Ammon's horn (tissue), 1 donor: ENCODE measurements at regions not wholly inside any gene's neighbourhood (a gene's known extent, or its start where the extent isn't known, plus 50 kb on each side); places are given as distances from the start of the nearest gene placed in this dataset.

Source experiments
- DNase-seq: peaks from one replicate; pipeline ENCODE4 v3.0.0-alpha.2; 2016; ENCODE audit warnings: low spot score

DNA sequence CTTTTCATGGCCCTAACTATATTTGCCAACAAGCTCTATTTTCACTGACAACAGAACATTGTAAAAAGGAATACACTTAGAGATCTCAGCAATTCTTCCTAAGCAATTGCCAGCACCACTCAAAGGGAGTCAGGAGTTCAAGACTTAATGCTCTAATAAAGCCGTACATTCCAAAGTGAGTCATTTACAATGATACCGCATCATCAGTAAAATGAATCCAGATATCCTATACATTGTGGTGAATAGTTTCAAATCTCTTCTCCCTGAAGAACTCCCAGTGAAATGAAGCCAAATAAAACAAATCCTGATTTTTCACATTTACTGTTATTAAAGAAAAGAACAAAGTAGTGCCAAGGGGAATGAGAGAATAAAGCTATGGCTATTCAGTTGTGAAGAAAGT lies 2898.7 kb upstream of the PCDH20 start:
- no peak for DNase-seq

- DNase-seq, result no peak
These were observed 2896.3 kb upstream of the PCDH20 start for GRCh38 chr13:64311948-64312347.

- DNase-seq, result no peak
These were observed 2895.5 kb upstream of the PCDH20 start for GRCh38 chr13:64311112-64311511.

DNA sequence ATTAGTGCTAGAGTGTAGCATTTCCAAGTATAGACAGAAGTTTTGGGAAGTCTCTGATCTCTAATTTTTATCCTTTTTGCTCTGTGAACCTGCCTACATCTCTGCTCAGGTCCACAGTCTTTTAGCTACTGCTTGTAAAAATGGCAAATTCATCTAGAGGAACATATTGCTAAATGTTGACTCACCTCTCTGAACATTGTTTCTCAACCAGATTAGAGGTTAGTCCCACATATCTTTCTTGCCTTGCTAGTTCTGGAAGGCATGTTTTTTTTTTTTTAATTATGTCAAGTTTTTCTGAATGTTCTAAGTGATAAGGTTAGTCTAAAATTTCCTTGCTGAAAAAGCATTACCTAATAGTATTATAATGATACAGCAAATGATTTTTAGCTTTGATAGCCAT lies 2889.6 kb upstream of the PCDH20 start:
- no peak for DNase-seq

- DNase-seq, result no peak
These were observed 2884.6 kb upstream of the PCDH20 start for GRCh38 chr13:64300239-64300638.

DNA sequence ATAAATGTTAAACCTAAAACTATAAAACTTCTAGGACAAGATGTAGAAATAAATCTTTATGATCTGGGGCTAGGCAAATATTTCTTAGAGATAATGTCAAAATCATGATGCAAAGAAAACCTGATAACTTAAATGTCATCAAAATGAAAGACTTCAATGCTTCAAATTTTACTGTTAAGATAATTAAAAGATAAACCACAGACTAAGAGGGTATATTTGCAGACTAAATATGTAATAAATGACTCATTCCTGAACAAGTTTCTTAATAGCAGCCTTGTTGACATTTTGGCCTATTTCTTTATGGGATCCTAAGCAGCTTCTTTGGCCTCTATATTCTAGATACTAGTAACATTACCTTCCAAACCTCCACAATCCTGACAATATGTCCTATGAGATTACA lies 2878.3 kb upstream of the PCDH20 start:
- no peak for DNase-seq

GRCh38 chr13:64289702-64290101 lies 2874.1 kb upstream of the PCDH20 start:
- no peak for DNase-seq

DNA sequence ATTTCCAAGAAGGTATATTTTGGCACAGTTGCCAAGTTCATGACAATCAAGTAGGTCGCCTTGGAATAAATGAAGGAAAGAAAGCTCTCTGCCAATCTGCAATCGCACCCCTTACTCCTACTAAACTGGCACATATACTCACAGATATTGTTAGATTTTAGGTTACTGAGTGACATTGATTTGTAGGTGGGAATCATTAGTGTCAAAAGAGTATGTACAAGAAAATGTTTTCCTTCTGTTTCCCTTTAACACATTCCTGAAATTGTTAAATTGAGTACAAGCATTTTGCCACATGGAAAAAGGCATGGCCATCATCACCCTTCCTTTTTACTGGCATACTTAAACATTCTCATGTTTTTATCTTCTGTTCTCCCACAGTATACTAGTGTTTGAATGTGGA lies 2868.3 kb upstream of the PCDH20 start:
- no peak for DNase-seq

DNA sequence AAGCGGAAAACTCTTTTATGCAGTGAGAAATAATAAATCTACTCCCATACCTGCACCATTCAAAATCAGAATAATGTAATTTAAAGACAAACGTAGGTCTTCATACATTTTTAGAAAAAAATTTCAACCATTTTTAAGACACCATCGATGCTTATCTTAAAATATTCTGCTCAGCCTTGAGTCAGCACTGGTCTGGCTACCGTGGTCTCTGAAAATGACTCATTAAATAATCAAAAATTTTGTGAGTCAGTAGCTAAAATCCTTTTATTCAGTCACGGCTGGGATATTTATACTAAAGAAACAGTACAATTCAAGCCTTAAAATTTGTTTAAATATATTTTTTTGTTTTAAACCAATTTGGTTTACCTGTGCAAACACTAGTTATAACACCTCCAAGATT lies 2862.8 kb upstream of the PCDH20 start:
- no peak for DNase-seq

- no peak for DNase-seq
These were observed 2861.4 kb upstream of the PCDH20 start for GRCh38 chr13:64277097-64277496.

DNA sequence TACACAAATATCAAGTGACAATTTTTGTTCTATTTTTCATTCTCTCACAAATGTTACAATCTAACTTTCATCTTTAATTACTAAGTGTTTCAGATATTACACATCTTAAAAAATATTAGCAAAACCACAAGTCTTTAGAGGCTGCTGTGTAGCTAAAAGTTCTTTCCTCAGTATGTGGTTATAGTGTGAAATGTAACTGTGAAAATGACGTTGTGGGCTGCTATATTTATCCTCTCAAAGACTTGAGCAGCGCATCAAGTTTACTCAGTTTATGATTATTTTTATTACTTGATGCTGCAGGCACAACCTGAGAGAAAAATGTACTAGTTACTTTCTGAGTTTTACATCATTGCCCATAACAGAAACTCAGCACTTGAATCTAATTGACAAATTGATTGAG lies 2860.6 kb upstream of the PCDH20 start:
- no peak for DNase-seq

- no peak for DNase-seq
These were observed 2859.0 kb upstream of the PCDH20 start for GRCh38 chr13:64274481-64275217.

DNA sequence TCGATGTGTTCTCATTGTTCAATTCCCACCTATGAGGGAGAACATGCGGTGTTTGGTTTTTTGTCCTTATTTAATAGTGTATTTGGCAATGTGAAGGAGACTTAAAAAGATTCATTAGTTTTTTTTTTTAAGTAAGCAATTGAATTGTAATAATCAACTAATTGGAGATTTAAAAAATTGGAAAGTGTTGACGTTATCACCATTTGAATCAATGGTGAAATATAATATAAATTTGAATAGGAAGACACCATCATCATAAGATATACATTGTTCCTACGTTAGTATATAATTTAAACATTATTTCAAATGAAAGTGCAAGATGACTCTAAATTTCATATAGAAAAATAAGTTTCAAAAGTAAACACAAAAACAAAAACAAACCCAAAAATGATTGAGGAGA lies 2858.1 kb upstream of the PCDH20 start:
- no peak for DNase-seq

DNA sequence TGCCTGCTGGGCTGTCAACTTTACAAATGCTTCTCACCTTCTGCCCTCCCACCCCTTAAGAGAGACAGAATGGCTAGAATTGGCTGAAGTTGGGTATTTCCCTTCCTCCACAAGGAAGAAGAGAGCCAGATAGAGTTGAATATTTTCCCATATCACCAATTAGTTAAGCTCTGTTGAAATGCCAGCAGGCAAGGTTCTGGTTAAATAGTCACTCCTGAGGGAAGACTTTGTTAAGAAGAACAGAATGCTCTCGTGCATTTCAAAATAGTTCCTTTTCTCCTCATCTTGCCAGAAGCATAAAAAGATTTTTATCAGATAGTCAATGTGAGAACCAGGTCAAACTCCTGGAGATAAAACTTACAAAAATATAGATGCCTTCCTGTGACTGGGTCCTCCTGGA lies 2857.0 kb upstream of the PCDH20 start:
- DNase-seq, result no peak

- no peak for DNase-seq
These were observed 2850.4 kb upstream of the PCDH20 start for GRCh38 chr13:64266024-64266423.

DNA sequence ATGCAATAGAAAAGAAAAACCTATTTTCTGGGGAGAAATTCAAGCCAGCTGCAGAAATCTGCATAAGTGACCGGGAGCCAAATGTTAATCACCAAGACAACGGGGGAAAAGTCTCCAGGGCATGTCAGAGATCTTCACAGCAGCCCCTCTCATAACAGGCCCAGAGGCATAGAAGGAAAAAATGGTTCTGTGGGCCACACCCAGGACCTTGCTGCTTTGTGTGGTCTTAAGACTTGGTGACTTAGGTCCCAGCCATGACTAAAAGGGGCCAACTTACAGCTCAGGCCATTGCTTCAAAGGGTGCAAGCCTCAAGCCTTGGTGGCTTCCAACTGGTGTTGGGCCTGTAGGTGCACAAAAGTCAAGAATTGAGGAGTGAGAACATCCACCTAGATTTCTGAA lies 2847.6 kb upstream of the PCDH20 start:
- no peak for DNase-seq

- no peak for DNase-seq
These were observed 2841.1 kb upstream of the PCDH20 start for GRCh38 chr13:64256751-64257150.

DNA sequence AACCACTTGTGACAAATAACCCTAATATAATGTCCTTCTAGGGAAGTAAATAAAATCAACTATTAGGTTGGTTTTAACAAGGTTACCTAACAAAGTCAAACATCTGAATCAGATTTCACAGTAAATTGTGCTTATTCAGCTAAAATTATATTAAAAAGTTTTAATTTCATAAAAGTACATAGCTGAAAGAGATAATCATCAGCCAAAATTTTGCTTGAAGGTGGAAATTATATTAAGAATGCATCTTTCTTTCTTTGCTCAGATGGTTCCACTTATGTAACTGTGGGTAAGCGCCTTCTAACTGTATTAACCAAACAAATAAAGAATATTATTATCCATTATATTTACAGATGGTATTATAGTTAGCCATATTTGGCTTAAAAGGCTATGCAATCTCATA lies 2840.3 kb upstream of the PCDH20 start:
- DNase-seq, result no peak

GRCh38 chr13:64248371-64249065 lies 2832.9 kb upstream of the PCDH20 start:
- no peak for DNase-seq

- DNase-seq, result no peak
These were observed 2823.7 kb upstream of the PCDH20 start for GRCh38 chr13:64239372-64239771.

- DNase-seq, result no peak
These were observed 2818.6 kb upstream of the PCDH20 start for GRCh38 chr13:64234255-64234654.

- no peak for DNase-seq
These were observed 2807.4 kb upstream of the PCDH20 start for GRCh38 chr13:64223016-64223415.

DNA sequence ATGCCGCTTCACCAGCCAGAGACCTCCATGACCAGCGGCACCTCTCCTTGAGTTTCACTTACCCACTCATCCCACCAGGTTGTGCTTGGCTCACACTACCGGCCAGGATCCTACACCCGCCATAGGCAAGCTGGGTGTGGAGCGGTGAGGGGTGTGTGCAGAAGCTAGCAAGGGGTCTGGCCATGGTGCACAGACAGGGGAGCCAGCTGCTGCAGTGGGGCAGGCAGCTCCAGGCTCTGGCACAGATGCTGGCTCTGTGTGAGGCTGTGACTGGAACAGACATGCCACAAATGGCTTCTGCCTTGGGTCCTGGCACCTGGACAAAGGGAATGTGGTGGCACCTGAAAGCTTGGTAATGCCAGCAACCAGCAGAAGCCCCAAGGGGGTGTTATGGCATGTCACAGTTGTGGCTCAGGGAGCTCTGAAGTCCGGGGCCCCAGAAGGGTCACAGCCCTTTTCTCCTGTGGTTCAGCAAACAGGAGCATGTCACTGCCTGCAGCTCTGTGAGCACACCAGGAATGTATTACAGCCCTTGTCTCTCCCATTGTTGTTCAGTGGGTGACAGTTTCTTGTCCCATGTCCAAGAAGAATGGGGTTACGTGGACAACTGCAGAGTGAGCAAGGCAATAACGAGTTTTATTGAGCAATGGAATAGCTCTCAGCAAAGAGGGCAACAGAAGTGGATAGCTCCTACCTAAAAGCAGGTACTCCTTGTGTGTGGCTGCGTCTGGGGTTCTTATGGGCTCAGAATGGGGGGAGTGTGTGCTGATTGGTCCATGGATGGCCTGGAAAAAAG lies 2791.0 kb upstream of the PCDH20 start:
- no peak for DNase-seq
